Activated CD4-positive, alpha-beta T cell treated with anti-CD3 and anti-CD28 coated beads for 48 hours (primary cell): ENCODE measurements at regions not wholly inside any gene's neighbourhood (a gene's known extent, or its start where the extent isn't known, plus 50 kb on each side); places are given as distances from the start of the nearest gene placed in this dataset.
"Not testable (repeated sequence)": the region's sequence is repeated elsewhere in the genome, so short reads cannot be mapped to it uniquely, and the experiment has no call there.

ENCODE experiments used
- DNase-seq: peaks from one replicate; pipeline ENCODE4 v3.0.0-alpha.2; 2020

DNA sequence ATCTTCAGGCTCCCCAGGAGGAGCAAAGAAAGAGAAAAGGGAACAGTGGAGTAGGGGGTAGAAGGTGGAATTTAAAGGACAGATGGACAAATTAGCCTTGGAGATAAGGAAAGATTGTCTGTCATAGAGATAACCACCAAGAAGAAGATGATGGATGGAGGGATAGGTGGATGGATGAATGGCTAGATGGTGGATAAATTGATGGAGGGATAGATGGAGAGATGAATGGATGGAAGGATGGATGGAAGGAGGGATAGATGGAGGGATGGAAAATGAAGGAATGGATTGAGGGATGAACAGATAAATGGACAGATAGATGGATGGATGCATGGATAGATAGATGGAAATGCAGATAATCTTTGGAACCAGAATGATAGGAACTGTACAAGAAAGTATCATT lies 102.8 kb downstream of the TNFAIP3 start:
- DNase-seq: no peak

GRCh38 chr6:137970368-137970767 lies 103.3 kb downstream of the TNFAIP3 start:
- DNase-seq: peak; percentile 49

DNA sequence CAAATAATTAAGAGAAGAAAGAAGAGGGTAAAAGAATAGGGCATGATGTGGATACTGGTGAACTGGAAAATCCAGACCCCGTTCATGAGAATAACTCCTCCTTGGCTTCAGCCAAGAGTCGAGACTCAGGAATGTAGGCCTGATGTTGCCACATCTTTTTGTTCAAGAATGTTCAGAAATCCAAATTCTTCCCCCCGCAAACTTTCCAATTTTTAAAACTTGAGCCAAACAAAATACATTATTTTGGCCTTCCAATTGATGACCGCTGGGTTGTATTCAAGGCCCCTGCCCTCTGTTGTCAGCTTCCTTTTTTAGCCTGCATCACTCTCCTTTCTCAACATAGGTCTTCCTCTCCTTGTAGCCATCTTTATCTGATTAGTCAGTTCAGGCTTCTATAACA lies 106.1 kb downstream of the TNFAIP3 start:
- DNase-seq: no peak

- DNase-seq: peak; percentile 15
Measured at GRCh38 chr6:137975188-137975940, 108.3 kb downstream of the TNFAIP3 start.

- no peak for DNase-seq
Measured at GRCh38 chr6:137976430-137976829, 109.4 kb downstream of the TNFAIP3 start.

- DNase-seq: no peak
Measured at GRCh38 chr6:137977206-137977605, 110.1 kb downstream of the TNFAIP3 start.

GRCh38 chr6:137977814-137978213 lies 110.8 kb downstream of the TNFAIP3 start:
- no peak for DNase-seq

- DNase-seq: peak; percentile 46
Measured at GRCh38 chr6:137978252-137978896, 111.3 kb downstream of the TNFAIP3 start.

DNA sequence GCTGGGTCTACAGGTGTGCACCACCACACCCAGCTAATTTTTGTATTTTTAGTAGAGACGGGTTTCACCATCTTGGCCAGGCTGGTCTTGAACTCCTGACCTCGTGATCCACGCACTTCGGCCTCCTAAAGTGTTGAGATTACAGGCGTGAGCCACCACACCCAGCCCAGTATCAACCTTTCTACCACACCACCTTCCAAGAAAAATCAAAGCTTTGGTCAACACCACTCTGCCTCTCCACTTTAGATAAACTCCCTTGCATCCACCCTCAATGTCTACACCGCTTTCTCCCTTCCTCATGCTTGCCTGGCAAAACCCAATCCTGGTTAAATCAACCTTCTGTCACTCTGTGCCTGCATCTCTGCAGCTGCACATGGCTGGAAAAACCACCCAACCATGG lies 112.2 kb downstream of the TNFAIP3 start:
- not testable (repeated sequence) for DNase-seq

DNA sequence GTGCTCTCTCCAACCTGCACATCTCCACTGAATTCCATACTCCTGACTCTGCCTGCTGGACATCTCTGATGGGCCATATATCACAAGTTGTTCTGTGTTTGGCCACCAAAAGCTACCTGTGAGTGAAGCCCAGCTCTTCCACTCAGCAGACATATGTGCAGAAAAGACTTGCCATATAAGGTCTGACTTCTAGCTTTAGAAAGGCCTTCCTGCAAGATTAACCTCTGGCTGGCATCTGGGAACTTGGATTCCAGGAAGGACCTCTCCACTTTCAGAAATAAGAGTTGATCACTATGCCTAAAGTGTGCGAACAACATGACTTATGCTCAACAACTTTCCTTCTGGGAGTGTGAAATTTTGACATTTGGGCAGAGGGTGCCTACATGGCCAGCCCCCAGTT lies 113.7 kb downstream of the TNFAIP3 start:
- no peak for DNase-seq

DNA sequence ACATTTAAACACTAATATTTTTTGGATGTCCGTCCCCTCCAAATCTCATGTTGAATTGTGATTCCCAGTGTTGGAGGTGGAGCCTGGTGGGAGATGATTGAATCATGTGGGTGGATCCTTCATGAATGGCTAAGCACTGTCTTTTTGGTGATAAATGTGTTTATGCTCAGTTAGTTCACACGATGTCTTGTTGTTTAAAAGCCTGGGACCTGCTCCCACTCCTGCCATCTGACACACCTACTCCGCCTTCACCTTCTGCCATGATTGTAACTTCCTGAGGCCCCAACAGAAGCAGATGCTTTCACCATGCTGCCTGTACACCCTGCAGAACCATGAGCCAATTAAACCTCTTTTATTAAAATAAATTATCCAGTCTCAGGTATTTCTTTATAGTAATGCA lies 114.7 kb downstream of the TNFAIP3 start:
- no peak for DNase-seq

GRCh38 chr6:137982418-137983189 lies 115.5 kb downstream of the TNFAIP3 start:
- DNase-seq: no peak

- DNase-seq: no peak
Measured at GRCh38 chr6:137983269-137983668, 116.2 kb downstream of the TNFAIP3 start.

- no peak for DNase-seq
Measured at GRCh38 chr6:137989664-137990063, 117.6 kb downstream of the PERP start.

- DNase-seq: no peak
Measured at GRCh38 chr6:137995371-137995770, 111.8 kb downstream of the PERP start.

DNA sequence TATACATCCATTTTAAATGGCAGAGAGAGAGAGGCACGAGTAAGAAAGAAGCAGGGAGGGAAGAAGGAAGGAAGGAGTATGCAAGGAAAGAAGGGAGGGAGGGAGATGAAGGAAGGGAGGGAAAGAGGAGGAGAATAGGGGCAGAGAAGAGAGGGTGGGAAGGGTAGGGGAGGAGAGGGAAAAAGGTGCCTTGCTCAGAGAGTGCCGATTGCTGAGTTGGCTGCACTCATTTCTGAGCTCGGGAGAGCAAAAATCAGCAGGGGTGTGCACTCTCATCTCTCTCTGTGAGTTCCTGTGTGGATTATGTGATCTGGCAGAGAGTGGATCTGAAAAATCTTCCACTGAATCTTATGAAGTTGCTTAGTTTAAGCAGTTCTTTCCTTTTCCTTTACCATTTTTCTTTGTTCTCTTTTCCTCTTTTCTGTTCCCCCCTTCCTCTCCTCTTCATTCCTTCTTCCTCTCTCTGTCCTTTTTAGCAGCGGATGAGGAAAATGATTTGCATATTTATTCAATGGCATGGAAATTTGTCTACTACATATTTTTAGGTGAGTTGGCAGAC lies 108.7 kb downstream of the PERP start:
- DNase-seq: no peak

GRCh38 chr6:137999815-138000214 lies 107.4 kb downstream of the PERP start:
- peak; percentile 19 for DNase-seq

DNA sequence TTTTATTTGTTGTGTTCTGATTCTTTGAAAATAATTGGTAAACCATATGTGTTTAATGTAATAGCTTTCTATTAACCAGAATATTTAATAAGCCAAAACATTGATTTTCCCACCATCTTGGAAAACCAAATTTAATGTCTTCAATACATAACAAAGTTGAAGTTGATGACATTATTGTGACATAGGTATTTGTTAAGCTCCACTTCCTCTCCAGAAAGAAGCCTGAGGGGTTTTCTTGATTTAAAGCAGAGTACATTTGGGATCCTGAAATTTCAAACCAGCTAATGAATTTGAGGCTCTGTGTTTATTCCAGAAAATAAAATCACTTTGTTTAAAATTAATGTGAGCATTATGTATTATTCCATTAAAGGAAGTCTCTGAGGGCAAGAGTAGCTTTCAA lies 106.3 kb downstream of the PERP start:
- no peak for DNase-seq

DNA sequence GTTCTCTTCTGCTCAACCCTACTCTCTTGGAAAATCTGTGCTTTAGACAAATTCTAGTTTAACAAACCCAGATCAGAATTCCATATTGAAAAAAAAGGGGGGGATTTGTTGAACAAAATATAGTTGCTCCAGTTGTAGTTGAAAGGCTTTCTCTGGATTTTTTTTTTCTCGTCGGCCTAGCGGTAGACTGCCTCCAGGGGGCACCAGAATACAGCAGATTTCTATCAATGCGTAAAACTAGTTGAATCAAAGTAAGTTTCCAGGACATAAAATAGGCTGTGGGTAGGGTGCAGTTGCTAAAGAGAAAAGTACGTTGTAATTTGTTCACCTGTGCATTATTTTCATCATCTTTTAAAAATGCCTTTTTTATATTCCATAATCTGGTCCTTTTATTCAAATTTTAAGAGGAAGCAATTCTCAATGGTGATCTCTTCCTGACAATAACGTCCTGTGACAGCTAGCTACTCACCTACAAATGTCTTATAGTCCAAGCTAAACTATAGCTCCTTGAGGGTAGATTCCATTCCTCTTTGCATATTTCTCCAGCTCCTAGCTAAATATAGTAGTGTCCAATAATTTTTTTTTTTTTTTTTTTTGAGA lies 105.4 kb downstream of the PERP start:
- peak; percentile 76 for DNase-seq

GRCh38 chr6:138004430-138005287 lies 102.6 kb downstream of the PERP start:
- peak; percentile 25 for DNase-seq

- DNase-seq: peak; percentile 10
Measured at GRCh38 chr6:138005846-138006245, 101.4 kb downstream of the PERP start.

- DNase-seq: peak; percentile 45
Measured at GRCh38 chr6:138007014-138007472, 100.2 kb downstream of the PERP start.
